HG03354 (cell line): ENCODE measurements at regions not wholly inside any gene's neighbourhood (a gene's known extent, or its start where the extent isn't known, plus 50 kb on each side); places are given as distances from the start of the nearest gene placed in this dataset.

Experiments
- ATAC-seq: cut with Tn5 transposase; IDR thresholded peaks from one replicate; pipeline ENCODE4 v1.9.1; 2021; ENCODE audit warnings: mild to moderate bottlenecking; ENCODE audit not compliant: unreplicated experiment, poor library complexity, severe bottlenecking

GRCh38 chr4:163582703-163583102 lies 88.2 kb downstream of the TMA16 start:
- ATAC-seq = no peak

- peak; percentile 55 for ATAC-seq
These were observed 93.4 kb downstream of the TMA16 start for GRCh38 chr4:163587867-163588266.

GRCh38 chr4:163588532-163588931 lies 94.0 kb downstream of the TMA16 start:
- ATAC-seq = no peak

GRCh38 chr4:163590103-163590502 lies 95.6 kb downstream of the TMA16 start:
- ATAC-seq = peak; percentile 47

GRCh38 chr4:163590619-163591264 lies 96.3 kb downstream of the TMA16 start:
- peak; percentile 3 for ATAC-seq

- peak; percentile 85 for ATAC-seq
These were observed 97.1 kb downstream of the TMA16 start for GRCh38 chr4:163591614-163592020.

GRCh38 chr4:163592212-163592611 lies 97.7 kb downstream of the TMA16 start:
- ATAC-seq = no peak

- no peak for ATAC-seq
These were observed 101.1 kb downstream of the TMA16 start for GRCh38 chr4:163595580-163595979.

GRCh38 chr4:163598028-163598427 lies 103.5 kb downstream of the TMA16 start:
- peak; percentile 84 for ATAC-seq

- peak; percentile 22 for ATAC-seq
These were observed 104.0 kb downstream of the TMA16 start for GRCh38 chr4:163598489-163598888.

GRCh38 chr4:163600727-163601126 lies 106.2 kb downstream of the TMA16 start:
- no peak for ATAC-seq

- no peak for ATAC-seq
These were observed 108.8 kb downstream of the TMA16 start for GRCh38 chr4:163603257-163603656.

- ATAC-seq = no peak
These were observed 112.6 kb downstream of the TMA16 start for GRCh38 chr4:163606896-163607691.

GRCh38 chr4:163609019-163609418 lies 114.5 kb downstream of the TMA16 start:
- no peak for ATAC-seq

GRCh38 chr4:163610648-163611047 lies 116.2 kb downstream of the TMA16 start:
- no peak for ATAC-seq

GRCh38 chr4:163611182-163611581 lies 116.7 kb downstream of the TMA16 start:
- ATAC-seq = no peak

GRCh38 chr4:163611784-163612445 lies 117.4 kb downstream of the TMA16 start:
- peak; percentile 79 for ATAC-seq

GRCh38 chr4:163612762-163613161 lies 118.3 kb downstream of the TMA16 start:
- ATAC-seq = no peak

GRCh38 chr4:163613383-163613782 lies 118.9 kb downstream of the TMA16 start:
- no peak for ATAC-seq

- ATAC-seq = no peak
These were observed 120.4 kb downstream of the TMA16 start for GRCh38 chr4:163614866-163615265.

- ATAC-seq = no peak
These were observed 124.4 kb downstream of the TMA16 start for GRCh38 chr4:163618845-163619244.
